Lower leg skin (tissue), 3 donors: ENCODE measurements at regions not wholly inside any gene's neighbourhood (a gene's known extent, or its start where the extent isn't known, plus 50 kb on each side); places are given as distances from the start of the nearest gene placed in this dataset.

Experiments used
- POLR2A ChIP-seq, 2 donors: fragments of 450-650 bp; IDR thresholded peaks; one replicate each; pipeline ENCODE4 v1.6.1; 2016 to 2017; ENCODE audit warnings: antibody characterized with exemption in 2 of 2, mild to moderate bottlenecking in 1 of 2, moderate library complexity in 1 of 2
- TF ChIP-seq, protein P1 (sequence below), 3 donors: fragments of 450-650 bp; IDR thresholded peaks; one replicate each; pipeline ENCODE4 v1.5.1; 2016; ENCODE audit warnings: antibody characterized with exemption in 3 of 3, mild to moderate bottlenecking in 3 of 3, moderate library complexity in 2 of 3

DNA sequence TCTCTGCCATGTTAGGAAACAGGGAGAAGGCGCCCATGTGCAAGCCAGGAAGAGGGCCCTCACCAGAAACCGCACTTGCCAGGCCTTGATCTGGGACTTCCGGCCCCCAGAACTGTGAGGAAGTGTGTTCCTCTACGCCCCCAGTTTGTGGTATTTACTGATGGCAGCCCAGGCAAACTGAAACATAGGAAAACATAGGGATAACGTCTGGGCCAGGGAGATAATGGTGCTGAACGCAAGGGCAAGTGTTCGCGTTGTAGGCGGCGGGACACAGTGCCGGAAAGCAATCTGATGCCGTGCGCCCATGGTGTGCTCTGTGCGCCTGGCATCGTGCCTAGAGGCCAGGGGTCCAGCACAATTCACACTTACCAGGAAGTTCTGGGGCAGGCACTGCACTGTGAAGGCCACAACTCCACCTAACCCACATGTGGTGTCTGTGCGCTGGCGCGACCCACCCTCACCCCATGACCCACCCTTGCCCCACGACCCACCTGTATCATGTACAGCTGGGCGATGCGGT is 53.6 kb downstream of the ARL6IP4 start:
- TF ChIP-seq, protein P1, sequence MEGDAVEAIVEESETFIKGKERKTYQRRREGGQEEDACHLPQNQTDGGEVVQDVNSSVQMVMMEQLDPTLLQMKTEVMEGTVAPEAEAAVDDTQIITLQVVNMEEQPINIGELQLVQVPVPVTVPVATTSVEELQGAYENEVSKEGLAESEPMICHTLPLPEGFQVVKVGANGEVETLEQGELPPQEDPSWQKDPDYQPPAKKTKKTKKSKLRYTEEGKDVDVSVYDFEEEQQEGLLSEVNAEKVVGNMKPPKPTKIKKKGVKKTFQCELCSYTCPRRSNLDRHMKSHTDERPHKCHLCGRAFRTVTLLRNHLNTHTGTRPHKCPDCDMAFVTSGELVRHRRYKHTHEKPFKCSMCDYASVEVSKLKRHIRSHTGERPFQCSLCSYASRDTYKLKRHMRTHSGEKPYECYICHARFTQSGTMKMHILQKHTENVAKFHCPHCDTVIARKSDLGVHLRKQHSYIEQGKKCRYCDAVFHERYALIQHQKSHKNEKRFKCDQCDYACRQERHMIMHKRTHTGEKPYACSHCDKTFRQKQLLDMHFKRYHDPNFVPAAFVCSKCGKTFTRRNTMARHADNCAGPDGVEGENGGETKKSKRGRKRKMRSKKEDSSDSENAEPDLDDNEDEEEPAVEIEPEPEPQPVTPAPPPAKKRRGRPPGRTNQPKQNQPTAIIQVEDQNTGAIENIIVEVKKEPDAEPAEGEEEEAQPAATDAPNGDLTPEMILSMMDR (IDR thresholded peaks at IDR 0.05) = no peak
- no peak for TF ChIP-seq POLR2A (IDR thresholded peaks at IDR 0.05)
